Thymus (tissue), 11 donors: ENCODE measurements at regions not wholly inside any gene's neighbourhood (a gene's known extent, or its start where the extent isn't known, plus 50 kb on each side); places are given as distances from the start of the nearest gene placed in this dataset.
"Not testable (repeated sequence)": the region's sequence is repeated elsewhere in the genome, so short reads cannot be mapped to it uniquely, and the experiment has no call there.

Source experiments
- DNase-seq, 9 donors: peaks; one replicate each; pipeline ENCODE4 v3.0.0-alpha.2; 2013; ENCODE audit warnings: low spot score in 9 of 9, low read depth in 6 of 9, missing footprints in 1 of 9
- H3K27ac ChIP-seq, 2 donors: one replicate each; pipeline ENCODE4 v1.5.1; 2013; ENCODE audit warnings: control low read depth in 1 of 2, low read depth in 1 of 2, low read length in 1 of 2, mild to moderate bottlenecking in 1 of 2, moderate library complexity in 1 of 2
- H3K27me3 ChIP-seq, 2 donors: one replicate each; pipeline ENCODE4 v1.5.1; 2013; ENCODE audit warnings: low read length in 1 of 2; ENCODE audit not compliant: control insufficient read depth in 2 of 2, insufficient read depth in 1 of 2
- H3K36me3 ChIP-seq, 2 donors: one replicate each; pipeline ENCODE4 v1.5.1; 2013; ENCODE audit warnings: low read length in 1 of 2, mild to moderate bottlenecking in 1 of 2, moderate library complexity in 1 of 2; ENCODE audit not compliant: control insufficient read depth in 2 of 2, insufficient read depth in 2 of 2
- H3K4me1 ChIP-seq, 2 donors: one replicate each; pipeline ENCODE4 v1.5.1; 2013; ENCODE audit warnings: low read length in 2 of 2; ENCODE audit not compliant: control insufficient read depth in 2 of 2, insufficient read depth in 2 of 2
- H3K4me3 ChIP-seq, 2 donors: one replicate each; pipeline ENCODE4 v1.5.1; 2013; ENCODE audit warnings: low read length in 2 of 2, control low read depth in 1 of 2, mild to moderate bottlenecking in 1 of 2
- H3K9me3 ChIP-seq, 2 donors: one replicate each; pipeline ENCODE4 v1.5.1; 2013; ENCODE audit warnings: low read length in 1 of 2, mild to moderate bottlenecking in 1 of 2; ENCODE audit not compliant: control insufficient read depth in 2 of 2, insufficient read depth in 1 of 2
- WGBS: extraction: QIAGEN DNeasy Blood & Tissue Kit; methylation state at CpG from one replicate; pipeline ENCODE4 v1.1.7; 2013; 5-methylcytosine and 5-hydroxymethylcytosine counted together
- donor health status: healthy.

DNA sequence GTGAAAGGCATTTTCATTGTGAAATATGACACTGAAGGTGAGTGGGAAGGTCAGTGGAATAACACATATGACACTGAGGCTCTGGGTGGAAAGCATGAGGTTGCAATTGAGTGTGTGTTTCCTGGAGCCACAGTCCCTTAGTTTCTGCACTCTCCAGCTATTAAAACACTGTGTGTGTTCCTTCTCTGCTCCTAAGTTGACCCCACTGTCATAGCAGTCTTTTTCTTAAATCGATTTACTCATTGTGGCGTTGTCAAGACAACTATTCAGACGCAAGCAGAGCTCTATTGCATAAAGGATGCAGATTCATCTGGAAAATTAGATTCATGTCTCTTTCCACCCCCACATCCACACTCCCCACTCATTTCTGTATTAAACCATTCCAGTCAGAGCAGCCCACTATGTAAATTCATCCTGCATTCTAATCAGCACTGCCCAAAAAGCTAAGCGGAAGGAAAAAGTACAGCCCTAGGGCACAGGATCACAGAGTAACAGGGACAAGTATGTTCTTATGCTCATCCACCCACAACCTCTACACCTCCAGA, 154.2 kb upstream of the NUDT10 start:
- not testable (repeated sequence) for H3K27ac ChIP-seq, H3K9me3 ChIP-seq, H3K36me3 ChIP-seq, DNase-seq, H3K4me1 ChIP-seq, H3K27me3 ChIP-seq, H3K4me3 ChIP-seq
- 95% methylated on average over 4 of the region's 4 CpGs for WGBS

DNA sequence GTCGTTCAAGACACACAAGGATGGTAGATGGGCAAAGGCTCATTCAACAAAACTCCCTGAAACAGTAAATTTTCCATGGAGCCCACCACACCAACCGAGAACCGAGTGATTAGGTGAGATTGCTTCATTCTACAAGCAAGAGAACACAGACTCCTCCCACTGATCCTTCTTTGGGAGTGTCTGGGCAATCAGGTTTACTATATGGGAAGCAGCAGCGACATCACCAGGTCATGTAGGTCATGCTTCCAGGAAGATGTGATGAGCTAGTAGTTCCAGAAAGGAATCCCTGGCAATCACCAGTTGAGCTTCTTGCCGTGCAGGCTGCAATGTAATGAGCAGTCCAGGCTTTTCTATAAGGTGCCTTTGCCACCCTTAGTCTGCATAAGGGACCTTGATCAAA, 152.8 kb upstream of the NUDT10 start:
- not testable (repeated sequence) for H3K4me1 ChIP-seq, H3K36me3 ChIP-seq, H3K27ac ChIP-seq, DNase-seq, H3K27me3 ChIP-seq, H3K4me3 ChIP-seq, H3K9me3 ChIP-seq
- WGBS, result 91% methylated on average over 5 of the region's 5 CpGs

DNA sequence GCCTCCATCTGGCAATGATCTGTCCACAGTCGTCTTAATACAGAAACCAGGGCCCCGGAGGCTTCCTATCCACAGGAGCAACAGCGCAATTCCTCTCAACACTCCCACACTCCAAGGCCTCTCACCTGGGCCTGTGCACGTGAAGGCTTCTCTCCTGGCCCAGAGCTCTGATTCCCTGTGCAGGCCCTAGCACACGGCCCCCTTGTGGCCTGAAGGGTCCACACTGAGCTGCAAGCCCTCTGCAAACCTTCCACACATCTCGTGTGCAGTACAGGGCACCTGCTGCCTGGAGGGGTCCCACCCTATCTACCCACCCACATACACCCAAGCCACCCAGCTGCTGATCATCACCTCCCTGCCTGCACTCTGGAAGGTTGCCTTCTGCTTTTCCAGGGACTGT, 150.1 kb upstream of the NUDT10 start:
- WGBS, result 80% methylated on average over 6 of the region's 6 CpGs

DNA sequence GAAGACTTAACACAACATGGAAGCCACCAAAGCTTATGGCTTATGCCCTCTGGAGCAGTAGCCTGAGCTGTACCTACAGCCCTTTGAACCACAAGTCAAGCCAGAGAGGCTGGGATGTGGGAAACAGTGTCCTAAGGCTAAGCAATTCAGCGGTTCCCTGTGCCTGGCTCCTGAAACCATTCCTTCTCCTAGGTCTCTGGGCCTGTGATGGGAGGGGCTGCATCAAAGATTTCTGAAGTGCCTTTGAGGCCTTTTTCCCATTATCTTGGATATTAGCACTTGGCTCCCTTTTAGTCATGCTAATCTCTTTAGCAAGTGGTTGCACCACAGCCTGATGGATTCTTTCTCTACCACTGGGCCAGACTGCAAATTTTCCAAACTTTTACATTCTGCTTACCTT, 140.5 kb upstream of the NUDT10 start:
- DNase-seq, result no peak
- 100% methylated on average over 1 of the region's 1 CpG for WGBS
- Histone ChIP-seq H3K4me1 (no peaks in the 10 kb centered on the region), H3K27ac (no peak overlapping the region), H3K4me3 (no peak overlapping the region), H3K9me3 (no peaks in the 10 kb centered on the region), H3K27me3 (no peaks in the 10 kb centered on the region), H3K36me3 (no peaks in the 10 kb centered on the region)

More for the DNA sequence above, 150.1 kb upstream of the NUDT10 start:
- Histone ChIP-seq H3K9me3 (no peaks in the 10 kb centered on the region), H3K36me3 (no peaks in the 10 kb centered on the region), H3K27me3 (no peaks in the 10 kb centered on the region), H3K27ac (no peak overlapping the region), H3K4me1 (no peaks in the 10 kb centered on the region), H3K4me3 (no peak overlapping the region)
- DNase-seq, result no peak

DNA sequence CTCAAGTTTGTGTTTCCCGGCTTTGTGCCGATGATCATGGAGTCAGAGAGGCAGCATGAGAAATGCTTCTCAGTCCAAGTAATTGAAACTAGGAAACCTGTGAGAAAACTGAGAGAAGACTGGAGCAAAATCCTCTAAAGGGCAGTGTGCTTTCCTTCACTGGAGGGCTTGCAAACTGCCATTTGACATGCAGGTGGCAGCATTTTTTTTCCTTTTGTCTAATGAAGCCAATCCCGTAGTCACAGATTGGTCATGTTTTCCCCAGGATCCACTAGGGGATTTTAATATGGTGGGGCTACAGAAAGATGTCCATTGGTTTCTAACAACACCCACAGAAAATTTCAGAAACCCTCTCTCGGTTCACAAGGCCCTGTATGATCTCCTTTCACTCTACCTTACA, 117.4 kb upstream of the NUDT10 start:
- no peaks in the 10 kb centered on the region for H3K9me3 ChIP-seq
- 78% methylated on average over 4 of the region's 4 CpGs for WGBS
- H3K4me3 ChIP-seq, result no peak overlapping the region
- H3K36me3 ChIP-seq, result no peaks in the 10 kb centered on the region
- DNase-seq, result no peak
- no peaks in the 10 kb centered on the region for H3K4me1 ChIP-seq
- H3K27ac ChIP-seq, result no peak overlapping the region
- no peaks in the 10 kb centered on the region for H3K27me3 ChIP-seq

DNA sequence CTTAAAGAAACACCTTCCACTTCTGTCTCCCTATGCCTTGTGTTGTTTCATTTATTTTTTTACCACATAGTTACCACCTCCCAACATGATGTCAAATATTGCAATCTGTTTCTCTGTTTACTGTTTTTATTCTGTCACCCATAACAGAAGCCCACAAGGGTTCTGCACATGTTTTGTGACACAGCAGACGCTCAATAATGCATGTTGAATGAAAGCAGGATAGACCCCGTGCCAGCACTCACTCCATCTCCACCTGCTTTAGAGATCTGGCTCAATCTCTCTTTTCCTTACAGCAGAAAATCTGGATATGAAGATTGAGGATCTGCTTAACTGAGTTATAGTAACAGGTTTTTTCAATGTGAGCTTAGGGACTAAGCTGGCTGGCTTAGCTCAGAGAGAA, 116.8 kb upstream of the NUDT10 start:
- DNase-seq, result no peak
- no peak overlapping the region for H3K4me3 ChIP-seq
- H3K27me3 ChIP-seq, result no peaks in the 10 kb centered on the region
- 93% methylated on average over 2 of the region's 2 CpGs for WGBS
- H3K27ac ChIP-seq, result no peak overlapping the region
- H3K36me3 ChIP-seq, result no peaks in the 10 kb centered on the region
- no peaks in the 10 kb centered on the region for H3K4me1 ChIP-seq
- no peaks in the 10 kb centered on the region for H3K9me3 ChIP-seq

DNA sequence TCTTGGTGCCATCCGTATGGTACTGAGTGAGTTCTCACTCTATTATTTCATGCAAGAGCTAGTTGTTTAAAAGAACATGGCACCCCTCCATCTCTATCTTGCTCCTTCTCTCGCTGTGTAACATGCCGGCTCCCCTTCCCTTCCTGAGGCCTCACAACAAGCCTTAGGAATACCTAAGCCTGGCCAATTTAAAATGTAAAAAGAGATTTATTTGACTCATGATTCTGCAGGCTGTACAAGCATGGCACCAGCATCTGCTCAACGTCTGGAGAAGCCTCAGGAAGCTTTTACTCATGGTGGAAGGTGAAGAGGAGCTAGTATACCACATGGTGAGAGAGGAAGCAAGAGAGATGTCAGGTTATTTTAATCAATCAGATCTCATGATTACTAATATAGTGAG, 90.4 kb upstream of the NUDT10 start:
- H3K27me3 ChIP-seq, result no peaks in the 10 kb centered on the region
- H3K9me3 ChIP-seq, result peaks cover 0 to 10% of the 10 kb centered on the region in 2 donors

DNA sequence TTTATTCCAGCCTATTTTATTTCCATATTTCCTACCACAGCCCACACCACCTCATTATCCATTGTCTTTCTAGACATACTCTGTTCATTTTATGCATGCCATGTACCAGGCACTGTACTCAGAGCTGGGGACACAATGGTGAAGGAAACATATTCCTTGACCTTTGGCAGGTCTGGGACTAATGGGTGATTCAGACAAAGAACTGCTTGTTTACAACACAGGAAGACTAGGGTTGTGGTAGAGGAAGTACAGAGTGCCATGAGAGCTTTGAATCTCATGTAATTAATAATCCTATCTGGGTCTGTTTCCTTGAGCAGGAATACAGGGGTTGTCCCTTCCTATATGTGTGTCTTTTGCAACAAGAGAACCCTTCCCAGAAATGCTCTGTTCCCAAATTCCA, 75.1 kb upstream of the NUDT10 start:
- Histone ChIP-seq H3K4me3 (no peak overlapping the region), H3K9me3 (peaks cover 0 to under 1% of the 10 kb centered on the region in 2 donors), H3K36me3 (no peaks in the 10 kb centered on the region), H3K27ac (no peak overlapping the region), H3K4me1 (no peaks in the 10 kb centered on the region), H3K27me3 (no peaks in the 10 kb centered on the region)
- DNase-seq, result no peak

More for the DNA sequence above, 90.4 kb upstream of the NUDT10 start:
- H3K4me3 ChIP-seq, result no peak overlapping the region
- H3K4me1 ChIP-seq, result no peaks in the 10 kb centered on the region
- DNase-seq, result no peak
- H3K36me3 ChIP-seq, result no peaks in the 10 kb centered on the region
- H3K27ac ChIP-seq, result no peak overlapping the region
- 92% methylated on average over 4 of the region's 4 CpGs for WGBS

DNA sequence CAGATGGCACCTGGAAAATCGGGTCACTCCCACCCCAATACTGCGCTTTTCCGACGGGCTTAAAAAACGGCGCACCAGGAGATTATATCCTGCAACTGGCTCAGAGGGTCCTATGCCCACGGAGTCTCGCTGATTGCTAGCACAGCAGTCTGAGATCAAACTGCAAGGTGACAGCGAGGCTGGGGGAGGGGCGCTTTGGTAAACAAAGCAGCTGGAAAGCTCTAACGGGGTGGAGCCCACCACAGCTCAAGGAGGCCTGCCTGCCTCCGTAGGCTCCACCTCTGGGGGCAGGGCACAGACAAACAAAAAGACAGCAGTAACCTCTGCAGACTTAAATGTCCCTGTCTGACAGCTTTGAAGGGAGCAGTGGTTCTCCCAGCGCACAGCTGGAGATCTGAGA, 70.4 kb upstream of the NUDT10 start:
- not testable (repeated sequence) for H3K9me3 ChIP-seq, H3K4me3 ChIP-seq, H3K27me3 ChIP-seq, DNase-seq, H3K36me3 ChIP-seq, H3K27ac ChIP-seq, H3K4me1 ChIP-seq
- 95% methylated on average over 13 of the region's 13 CpGs for whole genome bisulfite sequencing

DNA sequence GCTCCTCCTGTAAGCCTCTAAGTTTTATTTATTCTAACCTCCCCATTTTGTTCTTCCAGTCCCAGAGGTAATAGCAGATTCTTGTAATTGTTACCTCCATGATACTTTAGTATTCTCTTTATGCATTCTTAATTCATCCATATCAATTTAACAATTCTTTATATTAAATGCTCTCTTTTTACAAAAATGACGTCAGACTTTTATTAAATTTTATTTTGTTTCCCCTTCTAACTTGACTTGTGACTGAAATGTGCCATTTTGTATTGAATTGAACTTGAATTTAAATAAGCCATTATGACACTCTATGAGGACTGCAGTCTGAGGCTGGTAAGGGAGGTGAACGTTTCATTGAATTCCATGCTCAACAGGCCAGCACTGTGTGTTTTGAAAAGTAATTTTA, 60.0 kb upstream of the NUDT10 start:
- H3K27me3 ChIP-seq, result no peaks in the 10 kb centered on the region
- H3K27ac ChIP-seq, result no peak overlapping the region
- H3K4me3 ChIP-seq, result no peak overlapping the region
- H3K36me3 ChIP-seq, result no peaks in the 10 kb centered on the region
- WGBS, result 49% methylated on average over 2 of the region's 2 CpGs
- DNase-seq, result no peak
- no peaks in the 10 kb centered on the region for H3K9me3 ChIP-seq
- no peaks in the 10 kb centered on the region for H3K4me1 ChIP-seq
